Suprapubic skin (tissue), 3 donors: ENCODE measurements at regions not wholly inside any gene's neighbourhood (a gene's known extent, or its start where the extent isn't known, plus 50 kb on each side); places are given as distances from the start of the nearest gene placed in this dataset.

ENCODE experiments used
- CTCF ChIP-seq, 2 donors: fragments of 200-600 bp in 1 of 2; fragments of 450-650 bp in 1 of 2; sonication (generic) in 1 of 2; IDR thresholded peaks; one replicate each; pipeline ENCODE4 v1.5.1; 2016 to 2019; ENCODE audit warnings: antibody characterized with exemption in 2 of 2, mild to moderate bottlenecking in 1 of 2, moderate library complexity in 1 of 2
- POLR2AphosphoS5 ChIP-seq, 3 donors: sonication (generic); formaldehyde crosslinking; IDR thresholded peaks; one replicate each; pipeline ENCODE4 v1.6.1; 2017; ENCODE audit warnings: antibody characterized with exemption in 3 of 3

GRCh38 chr13:111476197-111476596 lies 155.8 kb downstream of the TEX29 start:
- TF ChIP-seq CTCF (IDR thresholded peaks at IDR 0.05) = no peak
- no peak for TF ChIP-seq POLR2AphosphoS5 (IDR thresholded peaks at IDR 0.05)
